Astrocyte (in vitro differentiated cells and primary cell): ENCODE measurements at regions not wholly inside any gene's neighbourhood (a gene's known extent, or its start where the extent isn't known, plus 50 kb on each side); places are given as distances from the start of the nearest gene placed in this dataset.
"Not testable (repeated sequence)": the region's sequence is repeated elsewhere in the genome, so short reads cannot be mapped to it uniquely, and the experiment has no call there.

Experiments used
- CTCF ChIP-seq: IDR thresholded peaks from 2 replicates; pipeline ENCODE4 v1.5.1; 2011; ENCODE audit warnings: low read depth, mild to moderate bottlenecking, inconsistent platforms, low read length, moderate library complexity; ENCODE audit not compliant: insufficient read depth
- EZH2 ChIP-seq: IDR thresholded peaks from 2 replicates; pipeline ENCODE4 v1.6.1; 2012; ENCODE audit warnings: mild to moderate bottlenecking, low read length, inconsistent platforms; ENCODE audit not compliant: insufficient read depth

GRCh38 chr15:22160741-22161140, 80.4 kb downstream of the OR4M2 start:
- not testable (repeated sequence) for TF ChIP-seq CTCF, EZH2
